ENCODE measurements at regions not wholly inside any gene's neighbourhood (a gene's known extent, or its start where the extent isn't known, plus 50 kb on each side); places are given as distances from the start of the nearest gene placed in this dataset.

- DNase-seq (ENCODE audit: insufficient read length, low spot score) (no peak), FAIRE-seq (no peak)
- TF ChIP-seq CTCF (IDR thresholded peaks at IDR 0.05; ENCODE audit: insufficient read depth, missing control alignments), result no peak
These were observed 182.2 kb downstream of the BCOR start for GRCh38 chrX:39915596-39915995.

- DNase-seq (ENCODE audit: insufficient read length, low spot score) (no peak), FAIRE-seq (no peak)
- no peak for TF ChIP-seq CTCF (IDR thresholded peaks at IDR 0.05; ENCODE audit: insufficient read depth, missing control alignments)
These were observed 175.9 kb downstream of the BCOR start for GRCh38 chrX:39921838-39922237.

GRCh38 chrX:39922488-39922887 lies 175.3 kb downstream of the BCOR start:
- DNase-seq (ENCODE audit: insufficient read length, low spot score) (no peak), FAIRE-seq (no peak)
- no peak for TF ChIP-seq CTCF (IDR thresholded peaks at IDR 0.05; ENCODE audit: insufficient read depth, missing control alignments)

- no peak for TF ChIP-seq CTCF (IDR thresholded peaks at IDR 0.05; ENCODE audit: insufficient read depth, missing control alignments)
- no peak for FAIRE-seq
- no peak for DNase-seq (ENCODE audit: insufficient read length, low spot score)
These were observed 174.8 kb downstream of the BCOR start for GRCh38 chrX:39922926-39923325.

- DNase-seq (ENCODE audit: insufficient read length, low spot score), result no peak
- no peak for FAIRE-seq
- TF ChIP-seq CTCF (IDR thresholded peaks at IDR 0.05; ENCODE audit: insufficient read depth, missing control alignments), result no peak
These were observed 170.4 kb downstream of the BCOR start for GRCh38 chrX:39927380-39927779.

- no peak for TF ChIP-seq CTCF (IDR thresholded peaks at IDR 0.05; ENCODE audit: insufficient read depth, missing control alignments)
- FAIRE-seq (no peak), DNase-seq (ENCODE audit: insufficient read length, low spot score) (no peak)
These were observed 168.9 kb downstream of the BCOR start for GRCh38 chrX:39928704-39929378.

- no peak for TF ChIP-seq CTCF (IDR thresholded peaks at IDR 0.05; ENCODE audit: insufficient read depth, missing control alignments)
- DNase-seq (ENCODE audit: insufficient read length, low spot score) (no peak), FAIRE-seq (no peak)
These were observed 168.3 kb downstream of the BCOR start for GRCh38 chrX:39929379-39930025.
